GM20000 (cell line): ENCODE measurements at regions not wholly inside any gene's neighbourhood (a gene's known extent, or its start where the extent isn't known, plus 50 kb on each side); places are given as distances from the start of the nearest gene placed in this dataset.

Source experiments
- DNase-seq: peaks from one replicate; pipeline ENCODE4 v3.0.0; 2012; ENCODE audit warnings: low spot score
- CTCF ChIP-seq: IDR thresholded peaks from 2 replicates; pipeline ENCODE4 v1.5.1; 2012; ENCODE audit warnings: mild to moderate bottlenecking, control low read depth; ENCODE audit errors: extremely low read depth, missing control alignments

GRCh38 chr3:182305881-182306665 lies 487.2 kb upstream of the ATP11B start:
- no peak for TF ChIP-seq CTCF
- DNase-seq: no peak

- TF ChIP-seq CTCF: no peak
- no peak for DNase-seq
Observed at GRCh38 chr3:182308328-182308727, 485.0 kb upstream of the ATP11B start.

GRCh38 chr3:182309120-182309519 lies 484.2 kb upstream of the ATP11B start:
- no peak for TF ChIP-seq CTCF
- DNase-seq: no peak

DNA sequence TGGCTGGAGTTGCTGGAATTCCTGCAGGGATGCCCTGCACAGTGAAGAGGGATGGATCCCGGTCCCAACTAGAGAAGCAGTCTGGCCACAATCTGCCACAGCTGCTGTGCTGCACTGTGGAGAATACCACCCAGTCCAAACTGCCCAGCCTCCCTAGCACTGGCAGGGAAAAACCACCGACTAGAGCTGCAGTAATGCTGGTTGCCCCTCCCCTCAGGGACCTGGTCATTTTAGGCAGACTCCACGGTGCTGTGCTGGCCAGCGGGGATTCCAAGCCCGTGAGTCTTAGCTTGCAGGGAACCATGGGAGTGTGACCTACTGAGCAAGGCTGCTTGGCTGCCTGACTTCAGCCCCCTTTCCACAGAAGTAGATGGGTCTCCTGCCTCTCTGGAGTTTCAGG lies 478.0 kb upstream of the ATP11B start:
- no peak for DNase-seq
- TF ChIP-seq CTCF: no peak

- DNase-seq: no peak
- no peak for TF ChIP-seq CTCF
Observed at GRCh38 chr3:182323126-182323700, 470.1 kb upstream of the ATP11B start.

DNA sequence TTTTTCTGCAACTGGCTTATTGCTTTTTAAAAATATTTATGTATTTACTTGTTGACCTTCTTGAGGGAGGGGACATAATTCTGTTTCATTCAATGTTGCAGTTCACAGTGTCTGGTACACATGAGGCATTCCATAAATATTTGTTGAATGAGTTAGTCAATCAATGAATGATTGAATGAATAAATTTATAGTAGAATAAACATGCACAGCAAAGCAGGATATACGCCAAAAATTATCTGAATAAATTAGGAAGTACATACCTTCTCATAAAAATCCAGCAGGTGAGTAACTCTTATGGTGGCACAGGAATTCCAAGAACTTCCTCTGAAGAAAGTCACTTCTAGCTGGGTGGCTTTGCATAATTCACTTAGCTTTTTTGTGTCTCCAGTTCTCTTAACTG lies 469.4 kb upstream of the ATP11B start:
- TF ChIP-seq CTCF: no peak
- no peak for DNase-seq

DNA sequence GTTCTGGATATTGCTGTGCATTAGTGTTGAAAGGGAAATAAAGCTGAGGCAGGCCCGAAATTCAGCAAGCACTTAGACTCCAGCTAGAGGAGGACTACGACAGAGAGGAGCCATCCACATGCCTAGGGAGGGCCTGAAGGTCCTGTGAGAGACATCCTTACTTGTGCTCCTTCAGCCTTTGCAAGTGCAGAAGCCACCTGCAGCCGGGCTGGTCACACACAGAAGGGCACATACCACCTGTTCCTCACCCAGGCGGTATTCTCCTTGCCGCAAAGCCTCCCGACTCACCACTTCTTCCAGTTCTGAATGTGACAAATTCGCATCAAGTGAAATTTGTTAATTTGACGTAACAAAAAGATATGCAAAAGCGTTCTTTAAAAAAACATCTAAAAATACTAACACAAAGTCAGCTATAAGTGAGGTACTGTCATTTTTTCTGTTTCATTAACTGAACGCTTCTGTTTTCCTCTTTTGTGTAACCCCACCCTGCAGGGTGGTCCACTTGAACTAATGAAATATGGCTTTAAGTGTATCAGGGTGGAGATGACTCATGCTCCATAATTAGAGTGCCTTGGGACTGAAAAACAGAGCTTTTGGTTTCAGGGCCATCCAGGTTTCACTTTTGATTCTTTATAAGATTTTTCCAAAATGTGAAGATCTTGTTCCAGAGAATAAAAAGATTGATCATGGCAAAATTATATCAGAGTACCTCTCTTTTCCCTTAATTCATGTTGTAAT lies 467.9 kb upstream of the ATP11B start:
- no peak for TF ChIP-seq CTCF

More for the DNA sequence above, 467.9 kb upstream of the ATP11B start:
- peak; percentile 13 for DNase-seq
